Tibial artery (tissue), 4 donors: ENCODE measurements at regions not wholly inside any gene's neighbourhood (a gene's known extent, or its start where the extent isn't known, plus 50 kb on each side); places are given as distances from the start of the nearest gene placed in this dataset.
"Not testable (repeated sequence)": the region's sequence is repeated elsewhere in the genome, so short reads cannot be mapped to it uniquely, and the experiment has no call there.

ENCODE experiments used
- DNase-seq, 2 donors: peaks; one replicate each; pipeline ENCODE4 v3.0.0-alpha.2; 2019
- H3K27ac ChIP-seq, 2 donors: fragments of 200-600 bp; sonication (generic) in 1 of 2; 1 replicate in 1 of 2; 2 replicates in 1 of 2; pipeline ENCODE4 v1.5.1; 2018 to 2019; ENCODE audit warnings: mild to moderate bottlenecking in 1 of 2
- H3K27me3 ChIP-seq, 2 donors: fragments of 200-600 bp; sonication (generic) in 1 of 2; one replicate each; pipeline versions ENCODE4 v1.5.1 to v1.6.0; 2016 to 2019
- H3K36me3 ChIP-seq, 3 donors: fragments of 200-600 bp; sonication (generic) in 2 of 3; one replicate each; pipeline ENCODE4 v1.5.1; 2016 to 2019; ENCODE audit warnings: mild to moderate bottlenecking in 2 of 3
- H3K4me1 ChIP-seq, 4 donors: fragments of 200-600 bp; sonication (generic) in 2 of 4; 1 replicate in 3 of 4; 2 replicates in 1 of 4; pipeline ENCODE4 v1.5.1; 2016 to 2019
- H3K4me3 ChIP-seq, 2 donors: fragments of 200-600 bp; sonication (generic) in 1 of 2; 1 replicate in 1 of 2; 2 replicates in 1 of 2; pipeline ENCODE4 v1.5.1; 2018 to 2019; ENCODE audit warnings: mild to moderate bottlenecking in 2 of 2
- H3K9me3 ChIP-seq, 3 donors: fragments of 200-600 bp; sonication (generic) in 1 of 3; one replicate each; pipeline ENCODE4 v1.5.1; 2016 to 2019
- intact Hi-C: fragments of 100-400 bp; cut with DNase I; formaldehyde crosslinking; loops from one replicate; pipeline ENCODE4 v1.15.0; 2023; ENCODE audit warnings: low total_unique reads
- TF ChIP-seq, protein P1 (sequence below), 2 experiments: fragments of 200-600 bp in 1 of 2; fragments of 450-650 bp in 1 of 2; IDR thresholded peaks; one replicate each; pipeline ENCODE4 v1.5.1; 2017 to 2019; ENCODE audit warnings: antibody characterized with exemption in 2 of 2, mild to moderate bottlenecking in 1 of 2, moderate library complexity in 1 of 2

GRCh38 chr20:22825546-22825945 is 209.6 kb upstream of the SSTR4 start:
- H3K27ac ChIP-seq: no peak overlapping the region
- peaks cover 0 to 14% (median 7%) of the 10 kb centered on the region in 4 donors for H3K4me1 ChIP-seq
- TF ChIP-seq, protein P1, sequence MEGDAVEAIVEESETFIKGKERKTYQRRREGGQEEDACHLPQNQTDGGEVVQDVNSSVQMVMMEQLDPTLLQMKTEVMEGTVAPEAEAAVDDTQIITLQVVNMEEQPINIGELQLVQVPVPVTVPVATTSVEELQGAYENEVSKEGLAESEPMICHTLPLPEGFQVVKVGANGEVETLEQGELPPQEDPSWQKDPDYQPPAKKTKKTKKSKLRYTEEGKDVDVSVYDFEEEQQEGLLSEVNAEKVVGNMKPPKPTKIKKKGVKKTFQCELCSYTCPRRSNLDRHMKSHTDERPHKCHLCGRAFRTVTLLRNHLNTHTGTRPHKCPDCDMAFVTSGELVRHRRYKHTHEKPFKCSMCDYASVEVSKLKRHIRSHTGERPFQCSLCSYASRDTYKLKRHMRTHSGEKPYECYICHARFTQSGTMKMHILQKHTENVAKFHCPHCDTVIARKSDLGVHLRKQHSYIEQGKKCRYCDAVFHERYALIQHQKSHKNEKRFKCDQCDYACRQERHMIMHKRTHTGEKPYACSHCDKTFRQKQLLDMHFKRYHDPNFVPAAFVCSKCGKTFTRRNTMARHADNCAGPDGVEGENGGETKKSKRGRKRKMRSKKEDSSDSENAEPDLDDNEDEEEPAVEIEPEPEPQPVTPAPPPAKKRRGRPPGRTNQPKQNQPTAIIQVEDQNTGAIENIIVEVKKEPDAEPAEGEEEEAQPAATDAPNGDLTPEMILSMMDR (IDR thresholded peaks at IDR 0.05): no peak
- H3K4me3 ChIP-seq: no peak overlapping the region
- H3K36me3 ChIP-seq: no peaks in the 10 kb centered on the region
- no peaks in the 10 kb centered on the region for H3K27me3 ChIP-seq
- H3K9me3 ChIP-seq: no peaks in the 10 kb centered on the region
- no peak for DNase-seq
- intact Hi-C loops: no loop called here

DNA sequence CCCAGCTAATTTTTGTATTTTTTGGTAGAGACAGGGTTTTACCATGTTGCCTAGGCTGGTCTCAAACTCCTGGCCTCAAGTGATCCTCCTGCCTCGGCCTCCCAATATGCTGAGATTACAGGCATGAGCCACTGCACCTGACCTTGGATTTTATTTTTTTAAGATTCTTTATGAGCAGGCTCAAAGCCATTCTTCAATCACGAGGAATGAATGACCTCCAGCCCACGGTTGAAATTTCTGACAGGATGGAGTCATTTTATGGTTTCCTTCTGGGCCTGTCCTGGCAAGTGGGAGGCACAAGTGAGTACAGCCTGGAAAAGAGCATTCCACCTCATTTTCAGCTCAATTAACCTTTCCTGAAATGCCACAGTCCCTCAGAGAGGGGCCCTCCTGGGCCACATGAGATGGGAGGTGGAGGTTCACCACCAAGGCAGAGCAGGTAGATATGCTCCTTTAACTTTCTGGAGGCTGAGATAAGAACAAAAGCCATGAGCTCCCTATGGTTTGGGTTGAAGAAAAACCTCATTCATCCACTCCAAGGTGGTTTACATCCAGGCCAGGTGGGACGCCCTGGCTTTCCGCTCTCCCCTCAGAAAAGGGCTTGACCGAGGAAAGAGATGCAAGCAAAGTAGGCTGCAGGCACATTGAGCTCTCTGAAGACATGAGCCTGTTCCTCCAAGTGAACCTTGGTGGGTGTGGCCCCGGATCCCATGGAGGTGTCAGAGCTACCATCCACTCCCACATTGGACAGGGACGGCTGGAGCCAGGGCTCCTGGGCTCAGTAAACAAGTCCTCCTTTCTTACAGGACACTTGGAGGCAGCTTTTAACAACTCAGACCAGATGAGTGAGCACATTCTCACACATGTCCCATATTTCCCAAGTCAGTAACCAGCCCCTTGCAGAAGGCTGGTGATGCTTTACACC is 208.5 kb upstream of the SSTR4 start:
- no peak for DNase-seq
- no peaks in the 10 kb centered on the region for H3K36me3 ChIP-seq
- no peak overlapping the region for H3K4me3 ChIP-seq
- H3K27me3 ChIP-seq: no peaks in the 10 kb centered on the region
- intact Hi-C loops: no loop called here
- peaks cover 0 to 14% (median 7%) of the 10 kb centered on the region in 4 donors for H3K4me1 ChIP-seq
- H3K9me3 ChIP-seq: no peaks in the 10 kb centered on the region
- TF ChIP-seq, protein P1 (IDR thresholded peaks at IDR 0.05): no peak
- no peak overlapping the region for H3K27ac ChIP-seq

GRCh38 chr20:22827916-22828315 is 207.2 kb upstream of the SSTR4 start:
- H3K4me1 ChIP-seq: peaks cover 0 to 14% (median 7%) of the 10 kb centered on the region in 4 donors
- H3K27me3 ChIP-seq: no peaks in the 10 kb centered on the region
- intact Hi-C loops: no loop called here
- TF ChIP-seq, protein P1 (IDR thresholded peaks at IDR 0.05): no peak
- H3K27ac ChIP-seq: no peak overlapping the region
- no peak for DNase-seq
- no peaks in the 10 kb centered on the region for H3K36me3 ChIP-seq
- H3K4me3 ChIP-seq: no peak overlapping the region
- H3K9me3 ChIP-seq: no peaks in the 10 kb centered on the region

- no peak overlapping the region for H3K4me3 ChIP-seq
- TF ChIP-seq, protein P1 (IDR thresholded peaks at IDR 0.05): no peak
- H3K27ac ChIP-seq: no peak overlapping the region
- no peaks in the 10 kb centered on the region for H3K9me3 ChIP-seq
- H3K36me3 ChIP-seq: no peaks in the 10 kb centered on the region
- H3K4me1 ChIP-seq: peaks cover 0 to 6% (median 6%) of the 10 kb centered on the region in 4 donors
- DNase-seq: no peak
- H3K27me3 ChIP-seq: no peaks in the 10 kb centered on the region
- intact Hi-C loops: no loop called here
Observed at GRCh38 chr20:22829356-22829755, 205.8 kb upstream of the SSTR4 start.

DNA sequence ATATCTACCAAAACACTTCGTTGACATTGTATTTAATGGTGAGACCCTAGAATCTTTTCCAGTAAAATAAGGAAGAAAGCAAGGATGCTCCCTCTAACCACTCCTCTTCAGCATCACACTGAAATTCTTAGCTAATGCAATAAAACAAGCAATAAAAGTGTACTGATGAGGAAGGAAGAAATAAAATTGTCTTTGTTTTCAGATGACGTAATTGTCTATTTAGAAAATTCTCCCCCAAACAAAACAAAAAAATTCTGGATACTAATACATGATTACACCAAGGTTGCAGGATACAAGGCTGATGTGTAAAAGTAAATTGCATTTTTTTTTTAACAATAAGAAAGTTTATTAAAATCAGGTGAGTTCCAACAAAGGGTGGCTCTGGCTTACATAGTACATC is 205.0 kb upstream of the SSTR4 start:
- H3K9me3 ChIP-seq: no peaks in the 10 kb centered on the region
- peaks cover 0 to 6% (median 5%) of the 10 kb centered on the region in 4 donors for H3K4me1 ChIP-seq
- TF ChIP-seq, protein P1 (IDR thresholded peaks at IDR 0.05): no peak
- no peaks in the 10 kb centered on the region for H3K36me3 ChIP-seq
- no peaks in the 10 kb centered on the region for H3K27me3 ChIP-seq
- DNase-seq: no peak
- intact Hi-C loops: no loop called here
- H3K4me3 ChIP-seq: no peak overlapping the region
- H3K27ac ChIP-seq: no peak overlapping the region

GRCh38 chr20:22830715-22831114 is 204.4 kb upstream of the SSTR4 start:
- H3K9me3 ChIP-seq, H3K4me1 ChIP-seq, DNase-seq, H3K27me3 ChIP-seq, H3K36me3 ChIP-seq, H3K27ac ChIP-seq, H3K4me3 ChIP-seq, intact Hi-C loops: not testable (repeated sequence)
